GM12891 (cell line): ENCODE measurements at regions not wholly inside any gene's neighbourhood (a gene's known extent, or its start where the extent isn't known, plus 50 kb on each side); places are given as distances from the start of the nearest gene placed in this dataset.

Source experiments
- DNase-seq: peaks from one replicate; pipeline ENCODE4 v3.0.0; 2011; ENCODE audit warnings: low spot score; ENCODE audit not compliant: insufficient read length
- FAIRE-seq: peaks from 2 replicates; lab custom pipeline; 2011; peaks lifted over from hg19 to GRCh38; lab: Jason Lieb, UNC
- PAX5 ChIP-seq: IDR thresholded peaks from 2 replicates; pipeline ENCODE4 v1.6.1; 2011; ENCODE audit warnings: low read length, moderate library complexity, mild to moderate bottlenecking; ENCODE audit not compliant: insufficient read depth, severe bottlenecking
- POLR2A ChIP-seq: IDR thresholded peaks from 2 replicates; pipeline ENCODE4 v1.6.1; 2011; ENCODE audit warnings: low read depth, low read length, control low read depth
- POLR2AphosphoS5 ChIP-seq: IDR thresholded peaks from 2 replicates; pipeline ENCODE4 v1.6.1; 2011; ENCODE audit warnings: low read depth, low read length, control low read depth
- POU2F2 ChIP-seq: IDR thresholded peaks from 2 replicates; pipeline ENCODE4 v1.6.1; 2011; ENCODE audit warnings: low read depth, mild to moderate bottlenecking, control low read depth, low read length, moderate library complexity
- SPI1 ChIP-seq: IDR thresholded peaks from 2 replicates; pipeline ENCODE4 v1.6.1; 2011; ENCODE audit warnings: low read depth, low read length, control low read depth
- TAF1 ChIP-seq: IDR thresholded peaks from 2 replicates; pipeline ENCODE4 v1.6.1; 2011; ENCODE audit warnings: low read depth, low read length, control low read depth

DNA sequence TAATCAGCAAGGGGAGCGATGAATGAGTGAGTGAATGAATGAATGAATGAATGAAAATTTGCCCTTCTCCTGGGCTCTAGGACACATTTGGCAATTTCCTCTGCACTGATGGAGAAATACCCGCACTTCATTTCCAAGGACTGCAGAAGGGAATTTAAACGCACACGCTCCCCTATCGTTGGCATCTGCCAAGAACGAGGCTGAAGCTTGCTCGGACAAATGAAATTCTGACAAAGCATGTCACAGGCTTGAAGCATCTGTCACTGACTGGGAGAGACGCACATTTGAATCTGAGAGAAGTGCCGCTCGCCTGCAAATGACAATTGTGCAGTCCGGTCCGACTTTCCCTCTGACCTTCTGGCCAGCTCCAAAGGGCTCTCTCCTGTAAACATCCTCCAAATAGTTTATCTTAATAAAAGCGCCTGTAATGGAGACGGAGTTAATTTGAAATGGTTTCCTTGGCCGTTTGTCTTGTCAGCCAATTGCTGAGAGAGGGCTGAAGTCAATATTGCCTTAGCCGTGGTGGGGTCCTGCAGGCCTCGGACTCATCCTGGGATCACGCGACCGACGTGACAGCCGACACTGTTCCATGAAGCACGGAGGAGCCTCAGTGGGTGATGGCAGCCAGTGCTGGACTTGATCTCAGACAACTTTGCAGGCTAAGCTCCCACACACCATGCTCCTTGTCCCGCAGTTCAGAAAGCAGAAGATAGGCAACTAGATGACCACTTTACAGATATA, 260.7 kb downstream of the MN1 start:
- DNase-seq (no peak), FAIRE-seq (no peak)
- TF ChIP-seq PAX5, result no peak
- no peak for TF ChIP-seq POLR2AphosphoS5
- TF ChIP-seq POU2F2, result no peak
- no peak for TF ChIP-seq POLR2A
- no peak for TF ChIP-seq SPI1
- TF ChIP-seq TAF1, result no peak

GRCh38 chr22:27541836-27542235, 259.7 kb downstream of the MN1 start:
- no peak for DNase-seq
- TF ChIP-seq TAF1, result no peak
- no peak for TF ChIP-seq SPI1
- TF ChIP-seq POLR2A, result no peak
- no peak for TF ChIP-seq POLR2AphosphoS5
- no peak for TF ChIP-seq POU2F2
- no peak for TF ChIP-seq PAX5
- FAIRE-seq, result no peak

DNA sequence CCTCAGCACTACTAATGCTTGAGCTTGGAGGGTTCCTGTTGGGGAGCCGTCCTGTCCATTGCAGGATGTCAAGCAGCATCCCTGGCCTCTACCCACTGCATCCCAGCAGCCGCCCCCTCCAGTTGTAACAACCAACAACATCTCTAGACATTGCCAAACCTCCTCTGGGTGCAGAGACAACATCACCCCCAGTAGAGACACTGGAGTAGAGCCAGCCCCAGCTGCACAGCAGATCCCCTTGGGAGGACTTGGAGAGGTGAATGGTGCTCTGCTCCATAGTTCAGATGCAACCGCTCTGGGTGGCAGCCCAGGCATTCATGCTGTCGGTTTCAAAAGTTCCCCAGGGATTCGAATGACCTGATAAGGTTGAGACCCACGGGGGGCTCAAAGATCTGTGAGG, 259.0 kb downstream of the MN1 start:
- TF ChIP-seq POU2F2 (no peak), PAX5 (no peak), TAF1 (no peak), POLR2A (no peak), POLR2AphosphoS5 (no peak), SPI1 (no peak)
- FAIRE-seq (no peak), DNase-seq (no peak)

GRCh38 chr22:27543460-27543859, 258.1 kb downstream of the MN1 start:
- no peak for FAIRE-seq
- no peak for TF ChIP-seq TAF1
- no peak for TF ChIP-seq SPI1
- no peak for TF ChIP-seq POU2F2
- TF ChIP-seq PAX5, result no peak
- no peak for TF ChIP-seq POLR2A
- no peak for TF ChIP-seq POLR2AphosphoS5
- no peak for DNase-seq

DNA sequence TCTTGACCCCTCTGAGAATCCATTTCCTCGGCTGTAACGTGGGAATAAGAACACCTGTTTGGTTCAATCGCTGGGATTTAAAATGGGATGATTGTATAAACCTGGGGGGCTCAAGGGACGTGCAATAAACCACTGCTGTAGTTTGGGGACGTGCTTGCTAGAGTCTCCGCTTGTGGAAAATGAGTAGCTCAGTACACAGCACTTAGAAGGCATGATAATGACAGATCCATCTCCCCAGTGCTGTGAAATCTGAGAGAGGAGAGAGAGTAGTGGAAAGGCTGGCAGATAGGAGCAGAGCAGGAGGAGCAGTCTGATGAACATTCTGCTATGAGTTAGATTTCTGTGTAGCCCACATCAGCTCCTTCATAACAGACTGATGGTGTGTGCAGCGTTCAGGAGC, 256.5 kb downstream of the MN1 start:
- TF ChIP-seq POU2F2 (no peak), POLR2AphosphoS5 (no peak), POLR2A (no peak), TAF1 (no peak), SPI1 (no peak)
- FAIRE-seq (no peak), DNase-seq (no peak)

GRCh38 chr22:27546157-27546935, 255.2 kb downstream of the MN1 start:
- TF ChIP-seq SPI1 (no peak), PAX5 (no peak), POU2F2 (no peak), TAF1 (no peak), POLR2AphosphoS5 (no peak), POLR2A (no peak)
- no peak for DNase-seq
- FAIRE-seq, result no peak

GRCh38 chr22:27551402-27551801, 250.2 kb downstream of the MN1 start:
- no peak for TF ChIP-seq POU2F2
- no peak for TF ChIP-seq POLR2AphosphoS5
- TF ChIP-seq SPI1, result no peak
- TF ChIP-seq PAX5, result no peak
- no peak for TF ChIP-seq POLR2A
- TF ChIP-seq TAF1, result no peak
- DNase-seq, result no peak
- FAIRE-seq, result no peak

DNA sequence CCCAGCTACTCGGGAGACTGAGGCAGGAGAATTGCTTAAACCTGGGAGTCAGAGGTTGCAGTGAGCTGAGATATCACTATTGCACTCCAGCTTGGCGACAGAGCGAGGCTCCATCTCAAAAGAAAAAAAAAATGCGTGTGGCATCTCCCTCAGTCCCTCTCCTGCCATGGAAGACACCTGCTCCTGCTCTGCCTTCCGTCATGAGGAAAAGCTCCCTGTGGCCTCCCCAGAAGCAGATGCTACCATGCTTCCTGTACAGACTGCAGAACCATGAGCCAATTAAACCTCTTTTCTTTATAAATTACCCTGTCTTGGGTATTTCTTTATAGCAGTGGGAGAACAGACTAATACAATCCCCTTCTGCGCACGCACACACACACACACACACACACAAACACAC, 249.4 kb downstream of the MN1 start:
- TF ChIP-seq POLR2AphosphoS5 (no peak), PAX5 (no peak), SPI1 (no peak), POLR2A (no peak), TAF1 (no peak), POU2F2 (no peak)
- DNase-seq, result no peak
- no peak for FAIRE-seq

DNA sequence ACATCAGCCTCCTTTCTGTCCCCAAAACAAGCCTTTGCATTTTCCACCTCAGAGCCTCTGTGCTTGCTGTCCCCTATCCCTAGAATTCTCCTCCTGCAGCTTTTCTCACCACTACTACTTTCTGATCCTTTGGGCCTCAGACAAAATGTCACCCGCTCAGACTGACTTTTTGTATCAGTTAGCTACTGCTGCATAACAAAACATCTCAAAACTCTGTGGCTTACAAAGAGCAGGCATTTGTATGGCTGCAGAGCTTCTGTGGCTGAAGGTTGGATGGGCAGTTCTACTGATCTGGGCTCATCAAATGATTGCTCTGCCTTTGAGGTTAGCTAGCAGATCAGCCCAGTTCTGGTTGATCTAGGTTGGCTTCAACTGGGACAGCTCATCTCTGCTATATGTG, 248.7 kb downstream of the MN1 start:
- TF ChIP-seq POLR2AphosphoS5 (no peak), POU2F2 (no peak), PAX5 (no peak)
- FAIRE-seq, result no peak

More for the DNA sequence above, 248.7 kb downstream of the MN1 start:
- DNase-seq, result no peak
